ENCODE measurements at regions not wholly inside any gene's neighbourhood (a gene's known extent, or its start where the extent isn't known, plus 50 kb on each side); places are given as distances from the start of the nearest gene placed in this dataset.

GRCh38 chr14:58836303-58836974 is 198.7 kb downstream of the DACT1 start:
- no peak overlapping the region for H3K9ac ChIP-seq (ENCODE audit: insufficient read depth, low read depth, low read length)
- no peaks in the 10 kb centered on the region for H3K36me3 ChIP-seq (replicated peaks in 1 of 2; ENCODE audit: control insufficient read depth in 1 of 2, insufficient read depth in 2 of 2, low read length in 2 of 2)
- H2AFZ ChIP-seq (ENCODE audit: low read length) = no peak overlapping the region
- H3K4me1 ChIP-seq (ENCODE audit: insufficient read depth, low read length) = no peaks in the 10 kb centered on the region
- ChIA-PET CTCF (ENCODE audit: low intra/inter-chr PET ratio, low total read pairs) (no interaction called here), POLR2A (no interaction called here)
- TF ChIP-seq ZNF207 (IDR thresholded peaks at IDR 0.05; ENCODE audit: borderline replicate concordance) (no peak), GLI4 (CRISPR knock-in tag; IDR thresholded peaks at IDR 0.05; ENCODE audit: borderline replicate concordance) (no peak), ZEB1 (IDR thresholded peaks at IDR 0.05; ENCODE audit: insufficient replicate concordance, low read depth) (no peak), TBL1XR1 (IDR thresholded peaks at IDR 0.05; ENCODE audit: borderline replicate concordance, low read length, partially characterized antibody) (no peak), PLSCR1 (CRISPR knock-in tag; IDR thresholded peaks at IDR 0.05; ENCODE audit: borderline replicate concordance) (no peak), RFXANK (CRISPR knock-in tag; IDR thresholded peaks at IDR 0.05) (no peak)
- no peak overlapping the region for H3K4me3 ChIP-seq (replicated peaks in 1 of 3; ENCODE audit: insufficient read depth in 1 of 3, low read depth in 2 of 3, low read length in 3 of 3)
- BruUV-seq (replicated peaks) = no TSS peak
- no peaks in the 10 kb centered on the region for H3K9me3 ChIP-seq (ENCODE audit: low read length)
- no peak overlapping the region for H3K27ac ChIP-seq (ENCODE audit: extremely low read length, insufficient read depth, low read length)
- no peaks in the 10 kb centered on the region for H3K79me2 ChIP-seq (ENCODE audit: insufficient read depth, low read length)
- WGBS (ENCODE audit: low lambda C conversion rate) = 0% methylated on average over 1 of the region's 1 CpG
- in situ Hi-C loops (cut with HindIII; ENCODE audit: extremely low pct_ligation_motif_present, low pct_unique_long_range_greater_than_20kb) = no loop called here
- no peaks in the 10 kb centered on the region for H4K20me1 ChIP-seq (ENCODE audit: insufficient read depth, low read length)
- intact Hi-C loops (cut with micrococcal nuclease; ENCODE audit: unreplicated experiment) = no loop called here
- no peak for FAIRE-seq
- no peak for DNase-seq (ENCODE audit: low spot score)
- H3K27me3 ChIP-seq (ENCODE audit: control insufficient read depth in 1 of 2, insufficient read depth in 2 of 2, low read length in 2 of 2) = no peaks in the 10 kb centered on the region
- no peak for ATAC-seq
- no peak overlapping the region for H3K4me2 ChIP-seq (ENCODE audit: low read depth, low read length)

DNA sequence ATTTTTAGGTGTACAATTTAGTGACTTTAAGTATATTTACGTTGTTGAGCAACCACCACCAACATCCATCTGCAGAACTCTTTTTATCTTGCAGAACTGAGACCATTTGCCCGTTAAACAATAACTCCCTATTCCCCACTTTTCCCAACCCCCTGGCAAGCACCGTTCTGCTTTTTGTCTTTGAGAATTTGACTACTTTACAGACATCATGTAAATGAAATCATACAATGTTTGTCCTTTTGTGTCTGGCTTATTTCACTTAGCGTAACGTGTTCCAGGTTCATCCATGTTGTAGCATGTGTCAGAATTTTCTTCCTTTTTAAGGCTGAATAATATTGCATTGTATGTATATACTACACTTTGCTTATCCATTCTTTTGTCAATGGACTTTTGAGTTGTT is 201.5 kb downstream of the DACT1 start:
- H3K4me2 ChIP-seq (ENCODE audit: low read depth, low read length) = no peak overlapping the region
- no peak for DNase-seq (ENCODE audit: low spot score)
- H3K79me2 ChIP-seq (ENCODE audit: insufficient read depth, low read length) = no peaks in the 10 kb centered on the region
- in situ Hi-C loops (cut with HindIII; ENCODE audit: extremely low pct_ligation_motif_present, low pct_unique_long_range_greater_than_20kb) (no loop called here), intact Hi-C loops (cut with micrococcal nuclease; ENCODE audit: unreplicated experiment) (no loop called here)
- H3K36me3 ChIP-seq (replicated peaks in 1 of 2; ENCODE audit: control insufficient read depth in 1 of 2, insufficient read depth in 2 of 2, low read length in 2 of 2) = no peaks in the 10 kb centered on the region
- 16% methylated on average over 5 of the region's 5 CpGs for WGBS (ENCODE audit: low lambda C conversion rate)
- H3K9ac ChIP-seq (ENCODE audit: insufficient read depth, low read depth, low read length) = no peak overlapping the region
- H3K27me3 ChIP-seq (ENCODE audit: control insufficient read depth in 1 of 2, insufficient read depth in 2 of 2, low read length in 2 of 2) = no peaks in the 10 kb centered on the region
- BruUV-seq (replicated peaks) = no TSS peak
- ATAC-seq = no peak
- FAIRE-seq = no peak
- no peak overlapping the region for H3K27ac ChIP-seq (ENCODE audit: extremely low read length, insufficient read depth, low read length)
- no peaks in the 10 kb centered on the region for H3K9me3 ChIP-seq (ENCODE audit: low read length)
- TF ChIP-seq ZNF737 (CRISPR knock-in tag; IDR thresholded peaks at IDR 0.05; ENCODE audit: borderline replicate concordance) = no peak
- TF ChIP-seq SP140L (CRISPR knock-in tag; IDR thresholded peaks at IDR 0.05; ENCODE audit: borderline replicate concordance) = no peak
- H4K20me1 ChIP-seq (ENCODE audit: insufficient read depth, low read length) = no peaks in the 10 kb centered on the region
- ChIA-PET POLR2A (no interaction called here), CTCF (ENCODE audit: low intra/inter-chr PET ratio, low total read pairs) (no interaction called here)
- no peak overlapping the region for H3K4me3 ChIP-seq (replicated peaks in 1 of 3; ENCODE audit: insufficient read depth in 1 of 3, low read depth in 2 of 3, low read length in 3 of 3)
- no peak overlapping the region for H2AFZ ChIP-seq (ENCODE audit: low read length)
- peaks cover 6% of the 10 kb centered on the region; the same call in 1 of the 2 replicates for H3K4me1 ChIP-seq (ENCODE audit: insufficient read depth, low read length)

All from HepG2 (cell line).